Panc1 (cell line): ENCODE measurements at regions not wholly inside any gene's neighbourhood (a gene's known extent, or its start where the extent isn't known, plus 50 kb on each side); places are given as distances from the start of the nearest gene placed in this dataset.

Source experiments
- ATAC-seq: fragments of 200-7000 bp; cut with Tn5 transposase; 2 replicates; pipeline ENCODE4 v1.9.1; 2020; ENCODE audit warnings: mild to moderate bottlenecking, moderate library complexity
- BruUV-seq: library from RNA; stranded (reverse); fragments of 400-500 nt; replicated peaks from 2 replicates; lab custom pipeline; 2021; lab: Mats Ljungman, UMichigan
- CTCF ChIA-PET: fragments of 300-600 bp; sonication (Branson Sonifier 250); formaldehyde crosslinking; loops from one replicate; lab custom pipeline; 2022; ENCODE audit warnings: antibody characterized with exemption; lab: Charles Lee
- POLR2A ChIA-PET: fragments of 300-600 bp; sonication (Branson Sonifier 250); formaldehyde crosslinking; loops from one replicate; lab custom pipeline; 2022; ENCODE audit warnings: antibody characterized with exemption; lab: Charles Lee
- DNase-seq: peaks from one replicate; pipeline ENCODE4 v3.0.0-alpha.2; 2010; ENCODE audit warnings: low read depth, low spot score
- H3K27ac ChIP-seq: 2 replicates; pipeline ENCODE4 v1.5.1; 2011; ENCODE audit warnings: mild to moderate bottlenecking, low read length, inconsistent platforms
- H3K27me3 ChIP-seq: fragments of 200-500 bp; sonication (Bioruptor generic); 2 replicates; pipeline ENCODE4 v1.6.0; 2014; ENCODE audit warnings: low read length, inconsistent platforms; ENCODE audit not compliant: control insufficient read depth, insufficient read depth
- H3K36me3 ChIP-seq: fragments of 200-500 bp; sonication (Bioruptor generic); 2 replicates; pipeline ENCODE4 v1.5.1; 2014; ENCODE audit warnings: inconsistent platforms, mild to moderate bottlenecking, low read length, moderate library complexity; ENCODE audit not compliant: control insufficient read depth, insufficient read depth
- H3K4me1 ChIP-seq: 2 replicates; pipeline ENCODE4 v1.5.1; 2011; ENCODE audit warnings: inconsistent platforms, mild to moderate bottlenecking, low read length, moderate library complexity; ENCODE audit not compliant: control insufficient read depth, insufficient read depth
- H3K4me3 ChIP-seq, 2 experiments: 2 replicates each; pipeline ENCODE4 v1.5.1; 2011 to 2012; ENCODE audit warnings: low read depth in 2 of 2, low read length in 2 of 2, mild to moderate bottlenecking in 2 of 2, inconsistent platforms in 1 of 2, moderate library complexity in 1 of 2
- H3K9me3 ChIP-seq: fragments of 200-500 bp; sonication (Bioruptor generic); 2 replicates; pipeline ENCODE4 v1.5.1; 2014; ENCODE audit warnings: low read depth, mild to moderate bottlenecking, inconsistent platforms, low read length, moderate library complexity; ENCODE audit not compliant: control insufficient read depth, insufficient read depth
- POLR2AphosphoS5 ChIP-seq: IDR thresholded peaks from 2 replicates; pipeline ENCODE4 v1.6.1; 2012; ENCODE audit warnings: mild to moderate bottlenecking, low read depth, low read length, moderate library complexity
- SIN3A ChIP-seq: IDR thresholded peaks from 2 replicates; pipeline ENCODE4 v1.6.1; 2012; ENCODE audit warnings: low read depth, mild to moderate bottlenecking, low read length, moderate library complexity, borderline replicate concordance; ENCODE audit not compliant: insufficient read depth
- TCF7L2 ChIP-seq: IDR thresholded peaks from 2 replicates; pipeline ENCODE4 v1.6.1; 2011; ENCODE audit warnings: mild to moderate bottlenecking, low read depth, low read length, inconsistent platforms
- in situ Hi-C: cut with HindIII; loops from 2 replicates; pipeline ENCODE4 v1.10.0; 2016; ENCODE audit warnings: low sequenced_read_pairs, low pct_unique_long_range_greater_than_20kb
- intact Hi-C: fragments of 100-400 bp; cut with micrococcal nuclease; formaldehyde crosslinking; loops from one replicate; pipeline ENCODE4 v1.10.0; 2022; ENCODE audit not compliant: unreplicated experiment
- TF ChIP-seq, protein P1 (sequence below), 2 experiments: IDR thresholded peaks; 2 replicates each; pipeline ENCODE4 v1.6.1; 2011 to 2012; ENCODE audit warnings: low read depth in 2 of 2, control low read depth in 1 of 2, low read length in 1 of 2, mild to moderate bottlenecking in 1 of 2, moderate library complexity in 1 of 2; ENCODE audit not compliant: insufficient read depth in 1 of 2
- TF ChIP-seq, protein P2 (sequence below): fragments of 450-650 bp; IDR thresholded peaks from 2 replicates; pipeline ENCODE4 v1.5.1; 2017; ENCODE audit warnings: mild to moderate bottlenecking

GRCh38 chr5:52685971-52686370 lies 101.7 kb upstream of the ITGA1 start:
- TF ChIP-seq, protein P1, sequence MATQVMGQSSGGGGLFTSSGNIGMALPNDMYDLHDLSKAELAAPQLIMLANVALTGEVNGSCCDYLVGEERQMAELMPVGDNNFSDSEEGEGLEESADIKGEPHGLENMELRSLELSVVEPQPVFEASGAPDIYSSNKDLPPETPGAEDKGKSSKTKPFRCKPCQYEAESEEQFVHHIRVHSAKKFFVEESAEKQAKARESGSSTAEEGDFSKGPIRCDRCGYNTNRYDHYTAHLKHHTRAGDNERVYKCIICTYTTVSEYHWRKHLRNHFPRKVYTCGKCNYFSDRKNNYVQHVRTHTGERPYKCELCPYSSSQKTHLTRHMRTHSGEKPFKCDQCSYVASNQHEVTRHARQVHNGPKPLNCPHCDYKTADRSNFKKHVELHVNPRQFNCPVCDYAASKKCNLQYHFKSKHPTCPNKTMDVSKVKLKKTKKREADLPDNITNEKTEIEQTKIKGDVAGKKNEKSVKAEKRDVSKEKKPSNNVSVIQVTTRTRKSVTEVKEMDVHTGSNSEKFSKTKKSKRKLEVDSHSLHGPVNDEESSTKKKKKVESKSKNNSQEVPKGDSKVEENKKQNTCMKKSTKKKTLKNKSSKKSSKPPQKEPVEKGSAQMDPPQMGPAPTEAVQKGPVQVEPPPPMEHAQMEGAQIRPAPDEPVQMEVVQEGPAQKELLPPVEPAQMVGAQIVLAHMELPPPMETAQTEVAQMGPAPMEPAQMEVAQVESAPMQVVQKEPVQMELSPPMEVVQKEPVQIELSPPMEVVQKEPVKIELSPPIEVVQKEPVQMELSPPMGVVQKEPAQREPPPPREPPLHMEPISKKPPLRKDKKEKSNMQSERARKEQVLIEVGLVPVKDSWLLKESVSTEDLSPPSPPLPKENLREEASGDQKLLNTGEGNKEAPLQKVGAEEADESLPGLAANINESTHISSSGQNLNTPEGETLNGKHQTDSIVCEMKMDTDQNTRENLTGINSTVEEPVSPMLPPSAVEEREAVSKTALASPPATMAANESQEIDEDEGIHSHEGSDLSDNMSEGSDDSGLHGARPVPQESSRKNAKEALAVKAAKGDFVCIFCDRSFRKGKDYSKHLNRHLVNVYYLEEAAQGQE (IDR thresholded peaks at IDR 0.05; ENCODE audit: insufficient read depth in 1 of 2, low read depth in 2 of 2, low read length in 1 of 2) = no peak
- no peak for TF ChIP-seq TCF7L2
- TF ChIP-seq, protein P2, sequence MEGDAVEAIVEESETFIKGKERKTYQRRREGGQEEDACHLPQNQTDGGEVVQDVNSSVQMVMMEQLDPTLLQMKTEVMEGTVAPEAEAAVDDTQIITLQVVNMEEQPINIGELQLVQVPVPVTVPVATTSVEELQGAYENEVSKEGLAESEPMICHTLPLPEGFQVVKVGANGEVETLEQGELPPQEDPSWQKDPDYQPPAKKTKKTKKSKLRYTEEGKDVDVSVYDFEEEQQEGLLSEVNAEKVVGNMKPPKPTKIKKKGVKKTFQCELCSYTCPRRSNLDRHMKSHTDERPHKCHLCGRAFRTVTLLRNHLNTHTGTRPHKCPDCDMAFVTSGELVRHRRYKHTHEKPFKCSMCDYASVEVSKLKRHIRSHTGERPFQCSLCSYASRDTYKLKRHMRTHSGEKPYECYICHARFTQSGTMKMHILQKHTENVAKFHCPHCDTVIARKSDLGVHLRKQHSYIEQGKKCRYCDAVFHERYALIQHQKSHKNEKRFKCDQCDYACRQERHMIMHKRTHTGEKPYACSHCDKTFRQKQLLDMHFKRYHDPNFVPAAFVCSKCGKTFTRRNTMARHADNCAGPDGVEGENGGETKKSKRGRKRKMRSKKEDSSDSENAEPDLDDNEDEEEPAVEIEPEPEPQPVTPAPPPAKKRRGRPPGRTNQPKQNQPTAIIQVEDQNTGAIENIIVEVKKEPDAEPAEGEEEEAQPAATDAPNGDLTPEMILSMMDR = no peak
- no peak for TF ChIP-seq POLR2AphosphoS5
- no peak for TF ChIP-seq SIN3A
- in situ Hi-C loops (no loop called here), intact Hi-C loops (no loop called here)
- CTCF ChIA-PET = no interaction called here
- Histone ChIP-seq H3K4me3 (no peak overlapping the region), H3K4me1 (no peaks in the 10 kb centered on the region), H3K9me3 (no peaks in the 10 kb centered on the region), H3K27ac (no peak overlapping the region), H3K27me3 (no peaks in the 10 kb centered on the region), H3K36me3 (no peaks in the 10 kb centered on the region)
- DNase-seq = no peak
- POLR2A ChIA-PET = no interaction called here
- BruUV-seq = no TSS peak
- no peak for ATAC-seq

- in situ Hi-C loops (no loop called here), intact Hi-C loops (loop anchor here (10.0 kb wide), 1 partner anchor 214 kb away; no protein-coding TSS in a partner anchor)
- H3K27me3 ChIP-seq = peaks cover 2% of the 10 kb centered on the region
- H3K4me1 ChIP-seq = no peaks in the 10 kb centered on the region
- DNase-seq = no peak
- H3K9me3 ChIP-seq = no peaks in the 10 kb centered on the region
- ChIA-PET POLR2A (no interaction called here), CTCF (interaction anchor here (1.1 kb wide), 1 partner anchor 225 kb away, joined by 3 read pairs; no protein-coding TSS in a partner anchor)
- no peak overlapping the region for H3K27ac ChIP-seq
- H3K36me3 ChIP-seq = no peaks in the 10 kb centered on the region
- H3K4me3 ChIP-seq = no peak overlapping the region
- no TSS peak for BruUV-seq
- ATAC-seq = no peak
- TF ChIP-seq POLR2AphosphoS5 (no peak), TCF7L2 (no peak)
- TF ChIP-seq, protein P1 (IDR thresholded peaks at IDR 0.05; ENCODE audit: insufficient read depth in 1 of 2, low read depth in 2 of 2, low read length in 1 of 2) = no peak
- TF ChIP-seq, protein P2 = no peak
Measured at GRCh38 chr5:52690236-52690768, 97.4 kb upstream of the ITGA1 start.
